NCI-H82 (cell line): ENCODE measurements at regions not wholly inside any gene's neighbourhood (a gene's known extent, or its start where the extent isn't known, plus 50 kb on each side); places are given as distances from the start of the nearest gene placed in this dataset.

ENCODE experiments used
- DNase-seq: peaks from one replicate; lab custom pipeline; 2025; lab: John Stamatoyannopoulos, UW

DNA sequence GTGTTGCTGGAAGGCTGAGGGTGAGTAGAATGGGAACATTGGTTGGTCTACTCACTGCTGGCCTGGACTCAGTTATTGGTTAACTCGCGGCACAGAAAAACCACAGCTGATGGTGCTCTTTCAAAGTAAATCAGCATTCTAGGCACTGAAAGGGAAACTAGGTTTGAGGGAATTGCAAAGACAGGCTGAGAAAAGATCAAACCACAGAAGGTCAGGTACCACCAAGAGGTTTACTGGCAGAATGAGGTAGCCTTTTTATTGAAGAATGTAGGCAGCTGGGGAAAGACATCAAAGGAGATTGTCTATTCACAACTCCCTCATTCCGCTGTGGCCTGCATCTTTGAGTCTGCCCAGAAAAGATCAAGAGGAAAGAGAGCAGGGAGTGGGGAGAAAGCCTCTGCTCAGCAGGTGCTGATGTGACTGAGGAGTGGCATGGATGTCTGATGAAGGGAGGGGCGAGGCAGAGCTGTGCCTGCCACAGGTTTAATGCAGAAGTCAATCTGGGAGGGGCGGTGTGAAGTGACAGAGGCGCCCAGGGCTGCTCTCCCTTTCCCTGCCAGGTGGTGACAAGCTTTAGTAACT lies 255.5 kb downstream of the MAN2A1 start:
- DNase-seq, result no peak

DNA sequence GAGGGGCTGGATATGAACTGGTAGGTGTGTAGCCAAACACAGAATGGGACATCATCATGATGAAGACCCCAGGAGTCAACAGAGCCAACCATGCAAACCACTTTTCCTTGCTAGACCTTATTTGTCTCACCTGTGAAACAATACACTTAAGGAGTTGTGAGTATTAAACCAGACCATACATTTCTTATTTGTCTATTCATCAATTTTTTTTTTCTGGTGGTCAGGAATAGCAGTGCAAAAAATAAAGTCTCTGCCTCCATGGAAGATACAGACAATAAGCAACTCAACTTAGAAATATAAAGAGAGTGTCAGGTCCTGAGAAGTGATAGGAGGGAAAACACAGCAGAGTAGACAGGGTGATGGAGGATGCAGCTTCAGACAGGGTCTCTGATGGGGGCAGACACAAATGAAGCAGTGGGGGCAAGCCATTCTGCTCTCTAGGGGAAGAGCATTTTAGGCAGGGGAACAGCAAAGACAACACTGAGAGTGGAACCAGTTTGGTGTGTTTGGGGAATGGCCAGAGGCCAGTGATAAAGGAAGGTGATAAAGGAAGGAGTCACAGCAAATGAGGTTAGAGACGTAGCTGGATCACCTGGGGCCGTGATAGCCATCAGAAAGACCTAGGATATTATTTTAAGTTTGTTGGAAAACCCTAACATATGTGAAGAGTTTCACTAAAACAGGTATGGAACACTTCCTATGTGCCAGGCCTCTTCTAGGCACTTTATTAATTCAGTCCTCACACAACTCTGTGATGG lies 256.2 kb downstream of the MAN2A1 start:
- no peak for DNase-seq

DNA sequence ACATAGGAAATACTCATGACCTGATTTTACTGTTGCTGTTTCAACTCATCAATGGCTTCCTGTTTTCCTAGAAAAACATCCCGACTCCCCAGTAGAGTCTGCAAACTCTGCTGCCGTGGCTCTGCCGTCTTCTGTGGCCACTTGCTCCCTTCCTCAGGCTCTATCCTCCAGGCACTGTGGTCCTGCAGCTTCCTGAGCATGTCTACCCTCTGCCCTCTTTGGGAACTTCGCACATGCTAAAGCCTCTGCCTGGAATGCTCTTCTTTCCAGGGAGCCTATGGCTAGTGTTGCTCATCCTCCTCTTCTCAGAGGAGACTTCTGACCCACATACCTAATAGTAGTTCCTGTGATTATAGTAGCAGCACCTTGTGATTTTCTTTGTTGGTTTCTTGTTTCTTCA lies 256.9 kb downstream of the MAN2A1 start:
- DNase-seq, result no peak

DNA sequence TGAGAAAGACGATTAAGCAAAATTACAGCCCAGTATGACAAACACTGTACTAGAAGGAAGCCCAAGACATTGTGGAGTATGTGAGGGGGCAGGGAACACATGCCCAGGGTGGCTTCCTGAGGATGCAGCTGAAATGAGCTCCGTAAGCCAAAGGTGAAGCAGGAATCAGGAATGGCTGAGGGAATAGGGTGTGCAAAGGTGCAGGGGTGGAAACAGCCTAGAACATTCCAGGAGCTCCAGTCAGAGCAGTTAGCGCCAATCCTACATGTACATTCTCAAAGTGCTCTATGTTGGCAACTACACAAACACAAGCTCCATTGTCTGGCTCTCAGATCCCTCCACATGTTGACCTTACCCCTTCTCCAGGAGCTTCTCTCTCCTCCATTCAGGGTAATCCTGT lies 257.9 kb downstream of the MAN2A1 start:
- DNase-seq, result no peak

DNA sequence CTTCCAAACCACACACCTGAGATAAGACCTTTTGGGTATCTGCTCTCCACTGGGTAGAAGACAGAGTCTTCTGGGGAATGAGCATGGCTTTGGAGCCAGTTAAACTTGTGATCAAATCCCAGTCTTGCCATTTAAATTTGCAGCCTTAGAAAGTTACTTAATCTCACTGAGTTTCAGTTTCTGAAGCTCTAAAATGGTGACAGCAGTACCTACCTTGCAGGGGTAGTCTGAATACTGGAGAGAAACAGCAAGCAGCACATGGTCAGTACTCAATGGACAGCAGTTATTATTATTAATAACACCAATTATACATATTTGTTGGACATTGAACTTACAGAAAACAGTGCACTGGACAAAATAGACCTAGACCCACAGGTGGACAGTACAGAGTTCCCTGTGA lies 260.9 kb downstream of the MAN2A1 start:
- DNase-seq, result no peak

DNA sequence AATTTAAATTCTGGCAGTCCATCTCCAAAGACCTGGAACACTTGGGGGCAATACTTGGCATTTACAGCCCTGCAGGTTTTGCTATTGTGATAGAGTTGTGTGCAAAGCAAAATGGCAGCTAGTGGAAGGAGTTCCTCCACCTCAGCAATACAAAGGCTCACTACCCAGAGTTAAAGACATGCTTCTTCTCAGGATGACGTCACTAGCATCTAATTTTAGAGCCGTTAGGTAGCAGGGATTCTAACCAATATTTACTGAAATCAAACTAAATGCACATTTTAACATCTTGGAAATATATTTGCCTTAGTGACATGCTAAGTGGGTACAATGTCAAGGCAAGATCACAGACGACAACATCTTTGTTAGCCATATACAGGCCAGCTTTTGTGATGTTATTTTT lies 261.6 kb downstream of the MAN2A1 start:
- DNase-seq, result no peak

DNA sequence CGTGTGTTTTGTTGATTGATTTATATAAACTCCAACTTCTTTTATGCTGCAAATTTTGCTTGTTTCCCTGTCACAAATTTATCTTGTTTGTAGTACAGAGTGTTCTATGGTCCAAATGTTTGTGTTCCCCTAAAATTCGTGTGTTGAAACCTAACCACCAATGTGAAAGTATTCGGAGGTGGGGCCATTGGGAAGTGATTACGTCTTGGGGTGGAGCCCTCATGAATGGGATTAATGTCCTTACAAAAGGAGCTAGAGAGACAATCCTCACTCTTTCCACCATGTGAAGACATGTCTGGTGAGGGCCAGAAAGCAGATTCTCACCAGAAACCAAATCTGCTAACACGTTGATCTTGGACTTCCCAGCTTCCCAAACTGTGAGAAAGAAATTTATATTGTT lies 262.0 kb downstream of the MAN2A1 start:
- no peak for DNase-seq

DNA sequence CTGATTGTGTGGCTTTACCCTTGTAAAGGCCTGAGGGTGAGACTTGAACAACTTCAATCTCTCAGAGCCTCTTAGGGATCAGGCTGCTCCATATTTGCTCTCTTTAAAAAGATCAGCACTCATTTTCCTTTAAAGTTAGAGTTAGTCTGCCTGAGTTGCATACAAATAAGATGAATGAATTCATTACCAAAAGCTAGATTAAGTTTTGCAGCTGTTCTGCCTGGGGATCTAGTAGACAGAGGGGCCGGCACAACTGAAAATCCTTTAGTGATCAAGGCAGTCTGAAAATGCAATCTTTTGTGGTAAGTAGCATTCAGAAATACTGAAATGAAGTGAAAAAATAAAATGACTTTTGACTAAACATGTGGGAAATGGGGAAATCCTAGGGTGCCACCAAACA lies 264.0 kb downstream of the MAN2A1 start:
- DNase-seq, result peak; percentile 83

DNA sequence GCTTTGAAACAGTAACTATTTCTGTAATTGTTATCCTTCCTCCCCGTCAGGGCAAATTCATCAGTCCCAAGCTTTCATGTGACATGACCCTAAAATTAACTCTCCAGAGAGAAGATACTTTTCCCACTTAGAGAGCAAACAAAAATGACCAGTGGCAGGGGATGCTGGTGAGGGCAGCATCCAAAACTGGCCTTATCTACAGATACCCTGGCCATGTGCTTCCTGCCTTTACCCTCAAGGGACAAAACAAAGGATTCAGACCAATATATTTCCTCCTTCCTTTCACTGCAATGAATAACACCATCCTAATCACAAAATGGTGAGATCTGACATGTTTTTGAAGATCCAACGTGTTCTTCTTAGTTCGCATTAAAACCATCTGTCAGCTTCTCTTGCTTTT lies 267.2 kb downstream of the MAN2A1 start:
- no peak for DNase-seq

DNA sequence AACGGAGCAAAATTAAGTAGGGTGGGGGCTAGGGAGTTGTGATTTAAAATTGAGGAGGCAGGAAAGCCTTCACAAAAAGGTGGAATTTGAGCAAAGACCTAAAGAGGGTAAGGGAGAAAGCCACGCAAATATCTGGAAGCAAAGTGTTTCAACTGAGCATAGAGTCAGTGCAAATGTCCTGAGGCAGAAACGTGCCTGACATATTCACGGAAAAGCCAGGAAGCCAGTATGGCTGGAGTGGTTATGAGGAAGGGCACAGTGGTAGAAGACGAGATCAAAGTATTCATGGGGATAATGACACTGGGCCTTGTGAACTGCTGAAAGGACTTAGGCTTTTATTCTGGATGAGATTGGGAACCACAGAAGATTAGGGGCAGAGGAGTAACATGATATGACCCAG lies 268.4 kb downstream of the MAN2A1 start:
- DNase-seq, result peak; percentile 59

DNA sequence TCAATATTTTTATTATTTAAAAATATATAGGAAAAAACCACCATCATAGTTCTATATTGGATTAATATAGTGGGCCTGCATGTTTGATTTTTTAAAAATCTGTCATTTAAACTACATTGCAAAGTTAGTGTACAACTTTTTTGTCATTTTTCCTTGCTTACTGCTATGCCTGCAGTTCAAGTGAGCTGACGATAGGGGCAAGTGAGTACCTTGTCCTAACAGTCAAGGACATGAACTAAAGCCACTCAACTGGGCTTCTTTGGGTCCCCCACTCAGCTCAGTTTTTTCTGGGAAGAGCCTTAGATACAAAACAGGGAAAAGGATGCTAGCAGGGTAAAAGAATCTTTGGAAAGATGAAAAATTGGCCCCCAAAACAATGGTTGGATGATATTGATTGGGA lies 269.9 kb downstream of the MAN2A1 start:
- DNase-seq, result no peak

DNA sequence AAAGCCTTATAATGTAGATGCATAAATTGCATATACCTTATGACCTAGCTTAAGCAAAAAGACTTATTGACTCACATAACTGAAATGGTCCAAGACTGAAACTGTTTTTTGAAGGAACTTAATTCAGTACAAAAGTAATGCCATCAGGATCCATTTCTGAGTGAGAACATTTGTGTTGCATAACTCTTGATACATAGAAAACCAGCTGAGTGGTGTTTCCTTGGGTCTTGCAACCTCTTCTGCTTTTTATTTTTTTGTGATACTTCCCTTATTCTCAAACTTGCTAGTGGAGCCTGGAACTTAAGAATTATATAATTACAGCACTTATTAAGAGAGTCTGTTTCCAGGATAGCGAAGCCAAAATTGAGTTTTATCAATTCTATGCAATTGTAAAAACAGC lies 272.0 kb downstream of the MAN2A1 start:
- DNase-seq, result no peak

DNA sequence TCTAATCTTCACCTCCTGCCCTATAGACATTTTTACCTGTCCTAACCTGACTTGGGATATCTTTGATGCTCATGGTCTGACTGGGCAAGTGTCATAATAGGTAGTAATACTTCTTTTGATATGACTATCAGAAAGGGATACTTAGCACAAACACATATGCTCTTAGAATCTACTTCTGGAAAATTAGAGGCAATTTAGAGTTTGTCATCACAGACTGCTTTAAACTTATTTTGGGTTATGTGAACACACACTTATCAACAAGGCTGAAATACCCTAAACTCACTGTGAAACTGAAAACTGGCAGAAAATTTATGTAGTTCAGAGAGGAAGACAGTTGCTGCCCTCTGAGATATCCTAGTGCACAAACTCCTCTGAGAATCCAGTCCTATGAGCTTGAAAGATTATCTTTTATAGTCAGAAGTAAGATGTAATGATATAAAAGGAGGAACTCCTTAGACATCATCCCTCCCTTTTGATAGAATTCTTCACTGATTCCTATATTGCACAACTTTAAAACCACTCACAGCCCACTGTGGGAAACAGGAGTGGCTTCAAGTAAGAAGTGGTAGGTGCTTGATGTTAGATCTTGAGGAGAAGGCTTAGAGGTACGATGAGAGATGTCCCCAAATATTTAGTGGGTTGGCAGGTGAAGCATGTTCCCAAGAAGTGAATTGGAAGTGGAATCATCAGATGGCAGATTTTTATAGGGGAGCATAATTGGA lies 273.3 kb downstream of the MAN2A1 start:
- no peak for DNase-seq

DNA sequence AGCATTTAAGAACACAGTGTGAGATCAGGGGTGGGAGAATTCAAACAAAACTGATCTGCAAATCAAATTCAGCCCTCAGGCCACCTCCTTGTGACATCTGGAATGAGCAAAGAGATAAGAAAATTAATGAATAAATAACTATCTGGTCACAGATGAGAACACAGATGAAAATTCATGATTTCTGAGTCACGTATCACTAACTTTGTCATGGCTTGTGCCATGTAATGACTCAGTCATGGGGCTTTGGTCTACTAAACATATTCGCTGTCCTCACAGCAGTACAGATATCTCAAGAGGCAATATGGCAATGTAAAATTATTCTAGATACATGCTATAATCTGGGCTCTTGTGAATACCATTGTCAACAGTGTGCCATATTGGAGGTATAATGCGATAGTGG lies 274.4 kb downstream of the MAN2A1 start:
- DNase-seq, result no peak

DNA sequence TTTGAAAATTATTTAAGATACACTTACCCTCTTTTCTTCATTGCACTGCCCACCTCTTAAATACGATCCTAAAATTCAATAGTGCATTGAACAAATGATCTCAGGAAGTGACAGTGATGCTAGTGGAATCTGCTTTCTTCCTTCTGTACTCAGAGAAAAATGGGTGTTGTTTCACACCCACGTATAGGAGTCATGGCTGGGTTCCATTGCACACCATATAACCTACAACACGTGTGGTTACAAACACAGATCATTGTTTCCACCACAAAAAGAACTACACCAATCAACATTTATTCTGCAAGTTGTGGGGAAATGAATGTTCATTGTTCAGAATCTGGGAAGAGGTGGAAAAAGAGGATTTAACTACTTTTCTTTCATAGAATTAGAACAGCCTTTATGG lies 275.9 kb downstream of the MAN2A1 start:
- DNase-seq, result no peak

DNA sequence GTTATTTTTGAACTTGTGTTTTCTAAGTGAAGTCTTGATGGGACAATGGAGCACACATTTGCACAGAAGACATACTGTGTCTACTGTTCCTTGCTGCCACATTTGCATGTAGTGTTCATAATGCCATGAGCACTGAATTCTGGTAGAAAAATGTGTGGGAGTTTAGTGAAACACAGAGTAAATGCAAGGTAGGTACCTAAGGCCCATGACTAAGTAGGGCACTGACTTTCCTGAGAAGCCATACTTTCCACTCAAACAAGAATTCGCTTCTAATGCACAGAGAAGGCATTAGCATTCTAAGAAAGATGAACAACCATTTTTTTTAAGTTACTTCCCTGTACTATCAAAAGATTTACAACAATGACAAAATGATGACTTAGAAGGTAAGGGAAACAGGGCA lies 282.2 kb downstream of the MAN2A1 start:
- no peak for DNase-seq

DNA sequence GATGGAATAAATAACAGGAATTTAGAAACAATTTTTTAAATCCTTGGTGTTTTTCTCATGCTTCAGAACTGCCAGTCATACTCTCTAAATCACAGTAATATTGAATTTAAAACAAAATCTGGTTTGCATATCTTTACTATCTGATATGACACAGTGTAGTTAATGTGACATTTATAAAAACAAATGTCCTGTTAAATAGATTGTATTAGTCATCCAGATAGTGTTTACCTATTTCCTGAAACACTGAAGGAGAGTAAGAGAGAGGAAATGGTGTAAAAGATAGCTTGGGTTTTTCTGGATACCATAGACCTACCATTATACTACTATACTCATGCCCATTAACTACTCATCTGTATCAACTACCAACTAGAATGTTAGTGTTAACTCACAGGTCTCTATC lies 292.3 kb downstream of the MAN2A1 start:
- DNase-seq, result no peak

DNA sequence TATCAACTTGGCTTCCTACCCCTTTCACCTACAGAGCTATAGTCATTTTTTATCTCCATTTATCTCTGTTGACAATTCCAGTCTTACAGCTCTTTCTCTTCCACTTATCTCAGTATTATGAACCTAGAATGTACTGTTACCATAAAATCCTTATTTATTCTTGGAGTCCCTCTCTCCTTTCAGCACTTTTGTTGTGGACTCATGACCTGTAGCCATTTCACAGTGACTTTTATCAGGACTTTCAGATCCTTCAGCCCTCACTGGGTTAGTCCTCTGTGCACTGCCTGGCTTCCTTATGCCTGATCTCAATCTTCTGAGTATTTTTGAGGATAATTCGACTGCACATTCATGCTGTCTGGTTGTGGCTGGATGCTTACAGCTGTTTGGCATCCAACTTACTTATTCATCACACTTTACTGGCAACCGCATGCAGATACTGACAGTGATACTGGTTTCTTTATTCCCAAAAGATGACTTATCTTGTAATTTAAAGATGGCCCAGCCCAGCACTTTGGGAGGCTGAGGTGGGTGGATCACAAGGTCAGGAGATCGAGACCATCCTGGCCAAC lies 293.3 kb downstream of the MAN2A1 start:
- no peak for DNase-seq

DNA sequence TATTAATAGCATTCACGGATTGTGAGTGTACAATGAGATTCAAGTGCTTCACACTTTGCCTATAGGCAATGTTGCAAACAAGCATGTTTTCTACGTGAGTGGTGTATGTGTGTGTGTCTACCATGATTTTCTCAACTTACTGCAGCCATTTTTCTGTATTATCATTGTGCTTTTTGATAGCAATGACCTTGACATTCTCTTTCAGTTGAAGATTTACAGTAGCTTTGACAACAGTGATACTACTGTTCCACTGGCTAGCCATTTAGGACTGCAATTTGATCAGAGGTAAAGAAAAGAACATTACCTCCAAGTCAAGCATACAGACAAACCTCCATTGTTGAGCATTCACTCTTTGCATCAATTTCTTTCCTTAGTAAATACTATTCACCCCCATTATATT lies 297.0 kb downstream of the MAN2A1 start:
- DNase-seq, result no peak

DNA sequence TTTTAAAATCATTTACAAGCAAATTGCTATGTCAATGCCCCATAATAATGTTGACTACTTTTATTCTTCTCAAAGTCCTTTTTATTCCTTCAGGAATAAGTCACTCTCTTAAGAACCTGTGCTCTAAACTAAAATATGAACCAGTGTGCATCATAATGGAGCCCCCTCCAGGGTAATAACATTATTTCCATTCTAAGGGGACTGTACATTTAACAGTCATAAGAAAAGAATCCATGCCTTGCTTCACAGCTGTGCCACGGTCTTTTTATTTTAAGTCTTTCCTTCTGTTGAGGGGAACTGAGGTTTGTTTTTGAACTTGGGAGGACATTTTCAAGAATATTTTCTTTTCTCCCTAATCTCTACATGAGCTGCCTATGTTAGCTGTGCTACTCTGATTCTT lies 297.6 kb downstream of the MAN2A1 start:
- no peak for DNase-seq

DNA sequence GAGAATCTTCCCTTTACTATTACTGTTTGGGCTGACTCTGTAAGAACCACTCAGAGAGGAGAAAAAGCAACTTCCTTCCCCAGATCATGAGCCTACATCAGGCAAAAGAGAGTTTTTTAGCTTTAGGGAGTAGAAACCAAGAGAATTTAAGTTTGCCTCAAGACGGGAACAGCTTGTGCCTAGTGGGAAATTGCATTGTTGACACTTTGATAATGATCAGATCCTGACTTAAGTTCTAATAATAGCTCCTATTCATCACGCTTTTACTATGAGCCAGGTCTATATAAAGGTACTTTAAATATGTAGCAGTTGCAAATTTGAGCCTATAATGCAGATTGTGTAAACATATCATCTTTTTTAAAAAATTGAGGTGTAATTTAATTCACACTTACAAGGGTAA lies 298.2 kb downstream of the MAN2A1 start:
- no peak for DNase-seq

DNA sequence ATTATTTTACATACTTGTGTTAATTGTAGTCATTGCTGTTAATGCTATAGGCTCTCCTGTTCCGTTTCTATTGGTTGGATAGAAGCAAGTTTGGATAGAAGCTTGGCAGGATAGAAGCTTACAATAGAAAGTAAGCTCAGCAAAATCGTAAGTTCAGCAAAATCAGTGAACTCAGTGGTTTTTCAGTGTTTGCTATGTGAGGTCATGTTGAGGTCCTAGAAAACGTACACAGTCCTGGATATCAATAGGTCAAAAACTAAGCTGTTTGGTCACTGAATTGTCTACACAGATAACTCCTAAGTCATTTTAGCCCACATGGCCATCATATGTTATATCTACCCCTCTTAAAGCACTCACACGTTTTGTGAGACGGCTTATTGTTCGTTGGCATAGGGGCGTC lies 299.4 kb downstream of the MAN2A1 start:
- no peak for DNase-seq
